C4-2B (cell line): ENCODE measurements at regions not wholly inside any gene's neighbourhood (a gene's known extent, or its start where the extent isn't known, plus 50 kb on each side); places are given as distances from the start of the nearest gene placed in this dataset.

Experiments used
- ZFX ChIP-seq: fragments of 450-650 bp; IDR thresholded peaks from 2 replicates; pipeline ENCODE4 v1.6.1; 2017
- TF ChIP-seq, protein P1 (sequence below): fragments of 450-650 bp; conservative IDR thresholded peaks from 2 replicates; pipeline ENCODE4 v1.5.1; 2017; ENCODE audit warnings: mild to moderate bottlenecking

GRCh38 chr12:28601570-28602058 is 411.4 kb downstream of the CCDC91 start:
- TF ChIP-seq, protein P1, sequence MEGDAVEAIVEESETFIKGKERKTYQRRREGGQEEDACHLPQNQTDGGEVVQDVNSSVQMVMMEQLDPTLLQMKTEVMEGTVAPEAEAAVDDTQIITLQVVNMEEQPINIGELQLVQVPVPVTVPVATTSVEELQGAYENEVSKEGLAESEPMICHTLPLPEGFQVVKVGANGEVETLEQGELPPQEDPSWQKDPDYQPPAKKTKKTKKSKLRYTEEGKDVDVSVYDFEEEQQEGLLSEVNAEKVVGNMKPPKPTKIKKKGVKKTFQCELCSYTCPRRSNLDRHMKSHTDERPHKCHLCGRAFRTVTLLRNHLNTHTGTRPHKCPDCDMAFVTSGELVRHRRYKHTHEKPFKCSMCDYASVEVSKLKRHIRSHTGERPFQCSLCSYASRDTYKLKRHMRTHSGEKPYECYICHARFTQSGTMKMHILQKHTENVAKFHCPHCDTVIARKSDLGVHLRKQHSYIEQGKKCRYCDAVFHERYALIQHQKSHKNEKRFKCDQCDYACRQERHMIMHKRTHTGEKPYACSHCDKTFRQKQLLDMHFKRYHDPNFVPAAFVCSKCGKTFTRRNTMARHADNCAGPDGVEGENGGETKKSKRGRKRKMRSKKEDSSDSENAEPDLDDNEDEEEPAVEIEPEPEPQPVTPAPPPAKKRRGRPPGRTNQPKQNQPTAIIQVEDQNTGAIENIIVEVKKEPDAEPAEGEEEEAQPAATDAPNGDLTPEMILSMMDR, result no peak
- TF ChIP-seq ZFX, result no peak
